GM18499 (cell line): ENCODE measurements at regions not wholly inside any gene's neighbourhood (a gene's known extent, or its start where the extent isn't known, plus 50 kb on each side); places are given as distances from the start of the nearest gene placed in this dataset.

Source experiments
- ATAC-seq: cut with Tn5 transposase; IDR thresholded peaks from one replicate; pipeline ENCODE4 v1.9.1; 2021; ENCODE audit warnings: moderate number of reproducible peaks; ENCODE audit not compliant: insufficient read depth, unreplicated experiment

GRCh38 chr5:18023275-18023674 lies 389.0 kb downstream of the TAF11L14 start:
- no peak for ATAC-seq

- no peak for ATAC-seq
Observed at GRCh38 chr5:18023986-18024385, 389.7 kb downstream of the TAF11L14 start.

- no peak for ATAC-seq
Observed at GRCh38 chr5:18024542-18024941, 390.3 kb downstream of the TAF11L14 start.

GRCh38 chr5:18027241-18027867 lies 393.1 kb downstream of the TAF11L14 start:
- ATAC-seq: no peak

- ATAC-seq: no peak
Observed at GRCh38 chr5:18028036-18028435, 393.8 kb downstream of the TAF11L14 start.

GRCh38 chr5:18032744-18033143 lies 398.5 kb downstream of the TAF11L14 start:
- ATAC-seq: no peak

GRCh38 chr5:18036531-18036930 lies 402.3 kb downstream of the TAF11L14 start:
- ATAC-seq: no peak

GRCh38 chr5:18037718-18038117 lies 403.5 kb downstream of the TAF11L14 start:
- no peak for ATAC-seq

- no peak for ATAC-seq
Observed at GRCh38 chr5:18043344-18043743, 409.1 kb downstream of the TAF11L14 start.

GRCh38 chr5:18048449-18048848 lies 414.2 kb downstream of the TAF11L14 start:
- ATAC-seq: no peak

GRCh38 chr5:18050345-18050744 lies 416.1 kb downstream of the TAF11L14 start:
- no peak for ATAC-seq

GRCh38 chr5:18050776-18051175 lies 416.5 kb downstream of the TAF11L14 start:
- no peak for ATAC-seq

- no peak for ATAC-seq
Observed at GRCh38 chr5:18051953-18052352, 417.7 kb downstream of the TAF11L14 start.

GRCh38 chr5:18052569-18052968 lies 418.3 kb downstream of the TAF11L14 start:
- ATAC-seq: no peak

- ATAC-seq: no peak
Observed at GRCh38 chr5:18057725-18058124, 423.5 kb downstream of the TAF11L14 start.

- ATAC-seq: no peak
Observed at GRCh38 chr5:18067615-18068014, 433.4 kb downstream of the TAF11L14 start.

GRCh38 chr5:18068826-18069225 lies 434.6 kb downstream of the TAF11L14 start:
- ATAC-seq: no peak

- ATAC-seq: no peak
Observed at GRCh38 chr5:18069790-18070189, 435.5 kb downstream of the TAF11L14 start.

GRCh38 chr5:18072600-18072999 lies 438.3 kb downstream of the TAF11L14 start:
- no peak for ATAC-seq

GRCh38 chr5:18074961-18075360 lies 440.7 kb downstream of the TAF11L14 start:
- ATAC-seq: no peak

- ATAC-seq: no peak
Observed at GRCh38 chr5:18078157-18078556, 443.9 kb downstream of the TAF11L14 start.

- no peak for ATAC-seq
Observed at GRCh38 chr5:18079831-18080230, 445.6 kb downstream of the TAF11L14 start.
